Right lobe of liver (tissue), 6 donors: ENCODE measurements at regions not wholly inside any gene's neighbourhood (a gene's known extent, or its start where the extent isn't known, plus 50 kb on each side); places are given as distances from the start of the nearest gene placed in this dataset.

Source experiments
- ATAC-seq, 4 donors: fragments of 200-7000 bp; cut with Tn5 transposase; one replicate each; pipeline ENCODE4 v1.9.1; 2020; ENCODE audit warnings: mild to moderate bottlenecking in 4 of 4, moderate library complexity in 4 of 4
- DNase-seq, 3 donors: peaks; one replicate each; pipeline ENCODE4 v3.0.0-alpha.2; 2020
- H3K27ac ChIP-seq, 3 donors: fragments of 200-600 bp; one replicate each; pipeline ENCODE4 v1.8.0; 2022
- H3K27me3 ChIP-seq, 2 donors: fragments of 200-600 bp; one replicate each; pipeline ENCODE4 v1.8.0; 2022
- H3K36me3 ChIP-seq, 4 donors: fragments of 200-600 bp; sonication (generic) in 1 of 4; one replicate each; pipeline versions ENCODE4 v1.5.1 to v1.8.0; 2017 to 2022; ENCODE audit warnings: control low read depth in 1 of 4
- H3K4me1 ChIP-seq, 4 donors: fragments of 200-600 bp; sonication (generic) in 1 of 4; one replicate each; pipeline versions ENCODE4 v1.5.1 to v1.8.0; 2017 to 2022; ENCODE audit warnings: control low read depth in 1 of 4
- H3K4me3 ChIP-seq, 3 donors: fragments of 200-600 bp; one replicate each; pipeline ENCODE4 v1.8.0; 2022
- H3K9me3 ChIP-seq, 4 donors: fragments of 200-600 bp; sonication (generic) in 1 of 4; one replicate each; pipeline versions ENCODE4 v1.5.1 to v1.8.0; 2017 to 2022; ENCODE audit warnings: control low read depth in 1 of 4
- POLR2A ChIP-seq: fragments of 450-650 bp; IDR thresholded peaks from one replicate; pipeline ENCODE4 v1.6.1; 2017; ENCODE audit warnings: antibody characterized with exemption, mild to moderate bottlenecking
- WGBS: methylation state at CpG from one replicate; pipeline ENCODE4 v1.1.6; 2018; ENCODE audit warnings: low coverage, low lambda C conversion rate; ENCODE audit not compliant: insufficient coverage; ENCODE audit errors: missing lambda C conversion rate; 5-methylcytosine and 5-hydroxymethylcytosine counted together
- intact Hi-C, 2 donors: fragments of 100-400 bp; cut with DNase I; formaldehyde crosslinking; loops; one replicate each; pipeline versions ENCODE4 v1.11.2 to v1.14.1; 2022
- TF ChIP-seq, protein P1 (sequence below), 4 donors: fragments of 200-600 bp in 3 of 4; fragments of 450-650 bp in 1 of 4; IDR thresholded peaks; one replicate each; pipeline versions ENCODE4 v1.5.1 to v1.8.0; 2016 to 2022; ENCODE audit warnings: antibody characterized with exemption in 4 of 4, mild to moderate bottlenecking in 2 of 4
- donor health status: DM: no; HTN: yes; CAD: no.
- donor health status: DM: no; HTN: no; CAD: no.
- donor health status: DM: no; HTN: no; CAD: no.
- donor health status: DM: no; HTN: yes; CAD: no.
- donor health status: DM: no; HTN: yes; CAD: no.

DNA sequence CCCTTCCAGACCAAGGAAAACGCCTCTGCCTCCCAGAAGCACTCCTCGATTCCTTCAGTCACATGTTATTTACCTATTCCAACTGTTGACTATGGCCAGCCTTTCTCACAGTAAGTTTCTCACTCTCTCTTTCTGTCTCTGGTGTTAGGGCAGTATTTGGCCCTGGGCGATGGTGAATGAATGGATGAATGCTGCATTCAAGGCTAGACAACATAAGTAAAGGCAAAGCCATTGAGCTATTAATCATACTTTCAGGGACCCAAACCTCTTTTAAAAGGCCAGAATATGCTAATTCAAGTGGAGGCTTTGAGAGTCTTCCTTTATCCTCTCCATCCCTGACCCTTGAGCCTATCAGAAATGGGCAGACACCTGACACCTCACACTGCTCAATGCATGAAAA, 78.5 kb downstream of the SEC61B start:
- ATAC-seq (no peak), DNase-seq (no peak)
- Histone ChIP-seq H3K27ac (no peak overlapping the region), H3K9me3 (no peaks in the 10 kb centered on the region), H3K4me1 (no peaks in the 10 kb centered on the region), H3K27me3 (no peaks in the 10 kb centered on the region), H3K36me3 (no peaks in the 10 kb centered on the region), H3K4me3 (no peak overlapping the region)
- intact Hi-C loops: no loop called here
- TF ChIP-seq, protein P1, sequence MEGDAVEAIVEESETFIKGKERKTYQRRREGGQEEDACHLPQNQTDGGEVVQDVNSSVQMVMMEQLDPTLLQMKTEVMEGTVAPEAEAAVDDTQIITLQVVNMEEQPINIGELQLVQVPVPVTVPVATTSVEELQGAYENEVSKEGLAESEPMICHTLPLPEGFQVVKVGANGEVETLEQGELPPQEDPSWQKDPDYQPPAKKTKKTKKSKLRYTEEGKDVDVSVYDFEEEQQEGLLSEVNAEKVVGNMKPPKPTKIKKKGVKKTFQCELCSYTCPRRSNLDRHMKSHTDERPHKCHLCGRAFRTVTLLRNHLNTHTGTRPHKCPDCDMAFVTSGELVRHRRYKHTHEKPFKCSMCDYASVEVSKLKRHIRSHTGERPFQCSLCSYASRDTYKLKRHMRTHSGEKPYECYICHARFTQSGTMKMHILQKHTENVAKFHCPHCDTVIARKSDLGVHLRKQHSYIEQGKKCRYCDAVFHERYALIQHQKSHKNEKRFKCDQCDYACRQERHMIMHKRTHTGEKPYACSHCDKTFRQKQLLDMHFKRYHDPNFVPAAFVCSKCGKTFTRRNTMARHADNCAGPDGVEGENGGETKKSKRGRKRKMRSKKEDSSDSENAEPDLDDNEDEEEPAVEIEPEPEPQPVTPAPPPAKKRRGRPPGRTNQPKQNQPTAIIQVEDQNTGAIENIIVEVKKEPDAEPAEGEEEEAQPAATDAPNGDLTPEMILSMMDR (IDR thresholded peaks at IDR 0.05): no peak
- TF ChIP-seq POLR2A: no peak
- 55% methylated on average over 3 of the region's 3 CpGs for WGBS

DNA sequence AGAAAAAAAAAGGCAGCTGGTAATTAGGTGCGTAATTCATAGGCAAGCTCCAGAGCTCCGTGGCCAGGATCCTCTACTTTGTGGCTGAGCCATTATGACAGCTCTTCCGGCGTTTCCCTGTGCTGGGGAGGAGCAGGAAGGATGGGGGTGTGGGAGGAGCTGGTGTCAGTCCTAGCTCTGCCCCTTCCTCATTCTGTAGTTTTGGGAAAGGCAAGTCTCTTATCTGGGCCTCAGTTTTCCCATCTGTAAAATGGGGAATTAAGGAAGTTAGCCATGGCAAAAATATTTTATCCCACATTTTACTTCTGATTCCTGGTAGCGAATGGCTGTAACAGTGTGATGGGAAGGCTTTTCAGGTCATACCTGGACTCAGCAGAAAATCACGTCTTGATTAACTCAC, 81.1 kb downstream of the SEC61B start:
- 56% methylated on average over 6 of the region's 6 CpGs for WGBS

DNA sequence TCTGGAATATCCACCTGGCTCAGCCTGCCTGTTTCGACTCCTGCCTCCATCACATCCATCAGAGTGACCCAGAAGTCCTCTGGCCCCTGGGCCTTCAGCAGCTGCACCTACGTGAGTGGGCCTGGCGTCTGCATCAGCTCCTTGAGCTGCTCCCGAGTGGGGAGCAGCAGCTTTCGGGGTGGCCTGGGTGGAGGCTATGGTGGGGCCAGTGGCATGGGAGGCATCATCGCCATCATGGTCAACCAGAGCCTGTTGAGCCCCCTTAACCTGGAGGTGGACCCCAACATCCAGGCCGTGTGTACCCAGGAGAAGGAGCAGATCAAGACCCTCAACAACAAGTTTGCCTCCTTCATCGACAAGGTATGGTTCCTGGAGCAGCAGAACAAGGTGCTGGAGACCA, 83.0 kb downstream of the SEC61B start:
- Histone ChIP-seq H3K27me3 (no peaks in the 10 kb centered on the region), H3K36me3 (no peaks in the 10 kb centered on the region), H3K27ac (no peak overlapping the region), H3K9me3 (no peaks in the 10 kb centered on the region), H3K4me1 (no peaks in the 10 kb centered on the region), H3K4me3 (no peak overlapping the region)
- ATAC-seq (no peak), DNase-seq (no peak)
- 83% methylated on average over 2 of the region's 8 CpGs for WGBS
- intact Hi-C loops: no loop called here
- TF ChIP-seq POLR2A: no peak
- TF ChIP-seq, protein P1 (IDR thresholded peaks at IDR 0.05): no peak

More for the DNA sequence above, 81.1 kb downstream of the SEC61B start:
- H3K4me1 ChIP-seq: no peaks in the 10 kb centered on the region
- no peak for DNase-seq
- H3K27ac ChIP-seq: no peak overlapping the region
- no peak overlapping the region for H3K4me3 ChIP-seq
- H3K27me3 ChIP-seq: no peaks in the 10 kb centered on the region
- TF ChIP-seq, protein P1 (IDR thresholded peaks at IDR 0.05): no peak
- TF ChIP-seq POLR2A: no peak
- intact Hi-C loops: no loop called here
- no peak for ATAC-seq
- no peaks in the 10 kb centered on the region for H3K36me3 ChIP-seq
- H3K9me3 ChIP-seq: no peaks in the 10 kb centered on the region

DNA sequence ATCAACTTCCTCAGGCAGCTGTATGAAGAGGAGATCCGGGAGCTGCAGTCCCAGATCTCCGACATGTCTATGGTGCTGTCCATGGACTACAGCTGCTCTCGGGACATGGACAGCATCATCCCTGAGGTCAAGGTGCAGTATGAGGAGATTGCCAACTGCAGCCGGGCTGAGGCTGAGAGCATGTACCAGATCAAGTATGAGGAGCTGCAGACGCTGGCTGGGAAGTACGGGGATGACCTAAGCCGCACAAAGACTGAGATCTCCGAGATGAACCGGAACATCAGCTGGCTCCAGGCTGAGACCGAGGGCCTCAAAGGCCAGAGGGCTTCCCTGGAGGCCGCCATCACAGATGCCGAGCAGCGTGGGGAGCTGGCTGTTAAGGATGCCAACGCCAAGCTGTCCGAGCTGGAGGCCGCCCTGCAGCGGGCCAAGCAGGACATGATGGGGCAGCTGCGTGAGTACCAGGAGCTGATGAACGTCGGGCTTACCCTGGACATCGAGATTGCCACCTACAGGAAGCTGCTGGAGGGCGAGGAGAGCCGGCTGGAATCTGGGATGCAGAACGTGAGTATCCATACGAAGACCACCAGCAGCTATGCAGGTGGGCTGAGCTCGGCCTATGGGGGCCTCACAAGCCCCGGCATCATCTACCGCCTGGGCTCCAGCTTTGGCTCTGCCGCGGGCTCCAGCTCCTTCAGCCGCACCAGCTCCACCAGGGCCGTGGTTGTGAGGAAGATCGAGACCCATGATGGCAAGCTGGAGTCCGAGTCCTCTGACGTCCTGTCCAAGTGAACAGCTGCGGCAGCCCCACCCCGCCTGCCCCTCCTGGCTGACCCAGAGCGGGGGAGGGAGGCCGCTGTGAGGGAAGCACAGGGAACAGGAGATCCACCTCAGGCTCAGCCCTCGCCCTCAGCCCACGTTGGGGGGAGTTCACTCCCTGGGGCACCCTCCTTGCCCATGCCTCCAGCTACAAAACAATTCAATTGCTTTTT, 84.0 kb downstream of the SEC61B start:
- H3K9me3 ChIP-seq: no peaks in the 10 kb centered on the region
- WGBS: 38% methylated on average over 2 of the region's 41 CpGs
- intact Hi-C loops: no loop called here
- no peak for ATAC-seq
- no peaks in the 10 kb centered on the region for H3K4me1 ChIP-seq
- H3K27me3 ChIP-seq: no peaks in the 10 kb centered on the region
- H3K4me3 ChIP-seq: no peak overlapping the region
- H3K36me3 ChIP-seq: no peaks in the 10 kb centered on the region
- no peak overlapping the region for H3K27ac ChIP-seq
- no peak for TF ChIP-seq POLR2A
- TF ChIP-seq, protein P1 (IDR thresholded peaks at IDR 0.05): no peak
- no peak for DNase-seq
